Stimulated activated CD8-positive, alpha-beta memory T cell treated with anti-CD3 and anti-CD28 coated beads, Interleukin-12 subunit alpha, Interleukin-12 subunit beta, amount 100 ng/mL, for 1 hour (primary cell): ENCODE measurements at regions not wholly inside any gene's neighbourhood (a gene's known extent, or its start where the extent isn't known, plus 50 kb on each side); places are given as distances from the start of the nearest gene placed in this dataset.
"Not testable (repeated sequence)": the region's sequence is repeated elsewhere in the genome, so short reads cannot be mapped to it uniquely, and the experiment has no call there.

Experiments
- DNase-seq: peaks from one replicate; pipeline ENCODE4 v3.0.0-alpha.2; 2020; ENCODE audit warnings: low read depth

GRCh38 chr16:17011712-17012111 is 459.0 kb downstream of the XYLT1 start:
- no peak for DNase-seq

DNA sequence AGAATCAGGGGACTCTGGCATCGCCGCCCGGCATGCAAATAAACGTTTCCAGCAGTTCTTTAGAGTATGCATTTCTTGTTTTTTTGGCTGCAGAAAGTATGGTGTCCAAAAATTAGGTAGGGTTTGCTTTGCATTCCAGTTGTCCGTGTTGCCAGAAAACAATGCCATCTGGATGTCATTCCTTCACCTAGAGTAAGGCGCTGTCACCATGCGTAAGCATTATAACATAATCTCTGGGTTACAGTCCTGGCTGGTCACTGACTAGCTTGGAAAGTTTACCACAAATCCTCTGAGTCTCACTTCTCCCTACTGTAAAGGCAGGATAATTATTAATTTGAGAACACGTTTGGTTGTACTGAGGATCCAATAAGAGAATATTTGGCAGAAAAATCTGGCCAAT is 457.7 kb downstream of the XYLT1 start:
- DNase-seq, result no peak

- DNase-seq, result no peak
Observed at GRCh38 chr16:17014484-17015121, 456.2 kb downstream of the XYLT1 start.

DNA sequence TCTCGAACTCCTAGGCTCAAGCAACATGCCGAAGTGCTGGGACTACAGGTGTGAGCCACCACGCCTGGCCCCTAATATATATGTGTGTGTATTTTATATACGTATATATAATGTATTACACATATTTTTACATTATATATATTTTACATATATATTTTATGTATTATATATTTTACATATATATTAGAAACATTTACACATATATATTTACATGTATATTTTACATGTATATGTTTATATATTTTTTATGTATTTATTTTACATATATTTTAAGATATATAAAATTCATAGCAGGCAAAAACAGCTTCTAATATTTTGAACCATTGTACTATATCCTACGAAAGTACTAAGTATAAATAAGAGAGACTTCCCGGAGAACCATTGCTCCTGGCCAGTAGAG is 455.1 kb downstream of the XYLT1 start:
- DNase-seq, result no peak

GRCh38 chr16:17017442-17017841 is 453.3 kb downstream of the XYLT1 start:
- DNase-seq, result no peak

DNA sequence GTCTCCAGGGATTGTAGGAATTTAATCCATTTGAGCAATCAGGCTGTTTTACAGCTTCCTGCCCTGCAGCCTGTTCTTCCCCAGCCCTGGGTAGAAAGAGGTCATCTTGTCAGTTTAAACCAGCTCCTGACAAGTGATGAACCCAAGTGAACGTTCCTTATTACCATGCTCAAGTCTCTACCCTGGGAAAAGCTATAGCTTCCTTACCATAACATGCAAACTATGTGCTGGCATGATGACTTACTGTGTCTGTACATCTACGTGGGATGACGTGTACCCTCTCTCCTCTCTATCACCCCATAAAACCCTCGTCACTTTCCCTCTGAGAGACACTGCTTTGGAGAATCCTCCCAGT is 452.2 kb downstream of the XYLT1 start:
- DNase-seq, result no peak

GRCh38 chr16:17019366-17019765 is 451.4 kb downstream of the XYLT1 start:
- DNase-seq, result no peak

DNA sequence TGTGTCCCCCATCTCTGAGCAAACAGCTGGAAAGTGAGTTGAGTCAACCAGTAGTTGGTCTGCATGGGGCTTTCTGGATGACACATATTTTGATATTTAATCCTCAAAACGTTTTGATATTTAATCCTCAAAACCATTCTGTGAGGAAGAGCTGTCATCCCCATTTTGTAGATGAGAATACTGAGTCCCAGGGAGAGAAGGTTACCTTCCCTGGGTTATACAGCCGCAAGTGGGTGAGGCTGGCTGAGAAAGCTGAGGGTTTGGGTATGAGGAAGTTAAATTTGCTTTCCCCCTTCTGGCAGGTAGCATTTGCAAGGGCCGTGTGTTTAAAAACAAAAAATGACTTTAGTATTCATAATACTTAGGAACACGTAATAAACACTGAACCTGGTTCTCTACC is 447.2 kb downstream of the XYLT1 start:
- DNase-seq, result no peak

DNA sequence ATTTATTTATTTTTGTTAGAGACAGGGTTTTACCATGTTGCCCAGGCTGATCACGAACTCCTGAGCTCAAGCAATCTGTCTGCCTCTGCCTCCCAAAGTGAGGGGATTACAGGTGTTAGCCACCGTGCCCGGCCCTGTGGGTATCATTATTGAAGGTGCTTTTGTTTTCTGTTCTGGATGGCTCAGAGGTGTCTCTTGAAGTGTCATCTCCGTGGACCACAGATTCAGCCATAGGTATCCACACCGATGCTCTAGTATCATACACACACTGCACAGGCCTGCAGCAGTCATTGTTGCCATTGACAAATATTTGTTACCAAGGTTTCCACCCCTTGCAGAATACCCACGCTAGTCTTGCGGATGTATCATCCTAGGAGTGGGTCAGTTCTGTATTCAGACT is 446.2 kb downstream of the XYLT1 start:
- no peak for DNase-seq

DNA sequence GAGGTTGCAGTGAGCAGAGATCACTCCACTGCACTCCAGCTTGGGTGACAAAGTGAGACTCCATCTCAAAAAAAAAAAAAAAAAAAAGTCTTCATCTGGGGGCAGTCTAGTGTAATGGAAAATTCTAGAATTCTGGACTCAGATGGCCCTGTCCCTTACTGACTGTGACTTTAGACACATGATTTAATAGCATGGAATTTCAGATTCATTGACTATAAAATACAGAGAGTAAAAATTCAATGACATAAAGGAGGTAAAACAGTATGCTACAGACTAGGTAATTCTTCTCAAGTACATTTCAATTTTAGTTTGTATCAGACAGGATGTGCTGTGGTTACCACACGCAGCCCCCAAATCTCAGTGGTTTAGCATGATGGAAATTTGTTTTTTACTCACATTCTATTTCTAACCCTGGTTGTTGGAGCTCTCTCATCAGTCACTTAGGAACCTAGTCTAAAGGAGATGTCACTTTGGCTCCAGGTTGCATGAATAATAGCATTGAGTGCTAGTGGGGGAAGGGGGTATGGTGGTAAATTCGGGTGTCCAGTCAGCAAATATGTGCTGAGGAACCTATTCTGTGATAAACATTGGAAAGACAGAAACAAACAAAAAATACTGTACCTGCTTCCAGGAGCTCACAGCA is 444.0 kb downstream of the XYLT1 start:
- DNase-seq, result peak; percentile 5

DNA sequence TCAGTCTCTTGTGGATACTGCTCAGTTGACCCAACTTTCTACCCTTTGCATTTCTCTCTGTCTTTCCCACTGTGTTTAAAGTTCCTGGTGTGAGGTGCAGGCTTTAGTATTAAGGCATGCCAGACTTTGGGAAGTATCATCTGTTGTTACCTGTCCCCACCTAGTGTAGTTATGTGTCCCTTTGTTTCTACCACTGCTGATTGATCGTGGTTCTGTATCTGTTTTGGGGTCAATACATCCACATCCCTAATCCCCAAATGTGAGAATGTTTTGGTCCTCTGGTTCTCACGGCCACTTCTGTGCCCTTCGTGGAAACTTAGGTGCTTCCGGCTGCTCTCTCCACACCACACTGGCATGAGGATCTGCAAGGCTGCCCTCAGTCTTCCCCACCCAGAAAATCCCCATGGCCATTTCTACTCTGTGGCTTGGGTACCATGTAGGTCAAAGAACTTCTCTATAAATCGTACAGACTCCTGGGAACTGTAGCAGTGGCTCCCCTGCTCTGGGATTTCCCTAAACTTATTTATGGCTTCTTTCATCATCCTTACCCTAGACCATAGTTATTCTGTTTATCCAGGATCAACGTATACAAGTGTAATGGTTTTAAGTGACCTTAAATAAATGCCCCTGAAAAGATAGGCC is 443.2 kb downstream of the XYLT1 start:
- DNase-seq, result no peak

DNA sequence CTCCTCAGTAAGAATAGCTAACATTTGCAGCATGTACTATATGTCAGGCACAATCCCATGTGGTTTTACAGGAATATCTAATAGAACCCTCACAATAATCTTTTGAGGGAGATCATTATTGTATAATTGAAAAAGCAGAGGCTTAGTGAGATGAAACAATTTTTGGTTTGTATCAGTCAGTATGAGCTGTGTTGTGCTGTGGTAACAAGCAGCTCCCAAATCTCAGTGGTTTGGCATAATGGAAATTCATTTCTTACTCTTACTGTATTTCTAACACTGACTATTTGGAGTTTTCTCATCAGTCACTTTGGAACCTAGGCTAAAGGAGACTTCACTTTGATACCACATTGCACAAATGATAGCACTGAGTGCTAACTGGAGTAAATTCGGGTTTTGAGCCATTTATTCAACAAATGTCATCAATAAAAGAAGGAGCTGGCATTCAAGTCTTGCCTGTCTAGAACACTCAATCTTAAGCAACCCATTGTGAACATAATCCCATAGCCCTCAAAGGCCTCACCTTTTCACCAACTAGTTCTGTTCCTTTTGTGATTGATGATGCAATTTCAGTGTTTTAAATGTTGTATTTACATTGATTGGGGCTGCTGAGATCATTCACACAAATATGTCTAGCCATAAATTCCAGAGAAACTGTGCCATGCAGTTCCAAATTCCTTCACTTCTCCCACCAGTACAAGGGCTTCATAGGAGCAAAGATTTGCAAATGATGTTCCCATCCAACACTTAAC is 441.0 kb downstream of the XYLT1 start:
- DNase-seq, result no peak

GRCh38 chr16:17031484-17032268 is 439.1 kb downstream of the XYLT1 start:
- DNase-seq, result no peak

GRCh38 chr16:17032332-17032731 is 438.4 kb downstream of the XYLT1 start:
- no peak for DNase-seq

- no peak for DNase-seq
Observed at GRCh38 chr16:17034477-17035252, 436.1 kb downstream of the XYLT1 start.

- no peak for DNase-seq
Observed at GRCh38 chr16:17037499-17037898, 433.3 kb downstream of the XYLT1 start.

DNA sequence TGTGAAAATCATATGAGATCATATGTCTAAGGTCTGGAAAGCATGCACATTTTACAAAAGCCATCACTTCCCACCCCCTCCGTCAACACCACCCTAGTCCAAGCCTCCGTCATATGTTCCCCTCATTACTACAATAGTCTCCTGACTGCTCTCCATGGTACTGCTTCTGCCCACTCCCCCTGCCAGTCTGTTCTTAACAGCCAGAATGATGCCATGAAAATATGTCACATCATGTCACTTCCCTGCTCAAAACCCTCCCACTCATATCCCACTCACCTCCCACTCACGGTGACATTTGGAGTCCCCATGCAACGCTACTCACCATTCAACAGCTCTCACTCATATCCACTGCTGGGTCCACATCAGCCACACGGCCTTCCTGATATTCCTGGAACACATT is 432.3 kb downstream of the XYLT1 start:
- no peak for DNase-seq

DNA sequence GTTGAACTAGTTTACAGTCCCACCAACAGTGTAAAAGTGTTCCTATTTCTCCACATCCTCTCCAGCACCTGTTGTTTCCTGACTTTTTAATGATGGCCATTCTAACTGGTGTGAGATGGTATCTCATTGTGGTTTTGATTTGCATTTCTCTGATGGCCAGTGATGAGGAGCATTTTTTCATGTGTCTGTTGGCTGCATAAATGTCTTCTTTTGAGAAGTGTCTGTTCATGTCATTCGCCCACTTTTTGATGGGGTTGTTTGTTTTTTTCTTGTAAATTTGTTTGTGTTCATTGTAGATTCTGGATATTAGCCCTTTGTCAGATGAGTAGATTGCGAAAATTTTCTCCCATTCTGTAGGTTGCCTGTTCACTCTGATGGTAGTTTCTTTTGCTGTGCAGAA is 421.7 kb downstream of the XYLT1 start:
- DNase-seq, result not testable (repeated sequence)

DNA sequence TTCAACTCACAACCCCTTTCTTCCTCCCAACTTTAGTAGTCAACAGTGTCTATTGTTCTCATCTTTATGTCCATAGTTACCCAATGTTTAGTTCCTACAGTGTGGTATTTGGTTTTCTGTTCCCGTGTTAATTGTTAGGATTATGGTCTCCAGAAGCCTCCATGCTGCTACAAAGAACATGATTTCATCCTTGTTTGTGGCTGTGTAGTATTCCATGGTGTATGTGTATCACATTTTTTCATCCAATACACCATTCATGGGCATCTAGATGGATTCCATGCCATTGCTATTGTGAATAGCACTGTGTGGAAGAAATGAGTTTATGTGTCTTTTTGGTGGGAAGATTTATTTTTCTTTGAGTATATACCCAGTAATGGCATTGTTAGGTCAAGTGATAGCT is 420.3 kb downstream of the XYLT1 start:
- DNase-seq, result no peak
